ENCODE measurements at regions not wholly inside any gene's neighbourhood (a gene's known extent, or its start where the extent isn't known, plus 50 kb on each side); places are given as distances from the start of the nearest gene placed in this dataset.
"Not testable (repeated sequence)": the region's sequence is repeated elsewhere in the genome, so short reads cannot be mapped to it uniquely, and the experiment has no call there.

DNA sequence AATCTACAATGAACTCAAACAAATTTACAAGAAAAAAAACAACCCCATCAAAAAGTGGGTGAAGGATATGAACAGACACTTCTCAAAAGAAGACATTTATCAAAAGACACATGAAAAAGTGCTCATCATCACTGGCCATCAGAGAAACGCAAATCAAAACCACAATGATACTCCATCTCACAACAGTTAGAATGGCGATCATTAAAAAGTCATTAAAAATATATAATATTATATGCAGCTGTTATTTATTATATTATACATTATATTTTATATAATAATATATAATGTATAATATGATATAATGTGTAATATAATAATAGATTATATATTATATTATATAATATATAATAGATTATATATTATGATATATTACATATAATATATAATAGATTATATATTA lies 1194.1 kb upstream of the SLC39A10 start:
- TF ChIP-seq, protein P1, sequence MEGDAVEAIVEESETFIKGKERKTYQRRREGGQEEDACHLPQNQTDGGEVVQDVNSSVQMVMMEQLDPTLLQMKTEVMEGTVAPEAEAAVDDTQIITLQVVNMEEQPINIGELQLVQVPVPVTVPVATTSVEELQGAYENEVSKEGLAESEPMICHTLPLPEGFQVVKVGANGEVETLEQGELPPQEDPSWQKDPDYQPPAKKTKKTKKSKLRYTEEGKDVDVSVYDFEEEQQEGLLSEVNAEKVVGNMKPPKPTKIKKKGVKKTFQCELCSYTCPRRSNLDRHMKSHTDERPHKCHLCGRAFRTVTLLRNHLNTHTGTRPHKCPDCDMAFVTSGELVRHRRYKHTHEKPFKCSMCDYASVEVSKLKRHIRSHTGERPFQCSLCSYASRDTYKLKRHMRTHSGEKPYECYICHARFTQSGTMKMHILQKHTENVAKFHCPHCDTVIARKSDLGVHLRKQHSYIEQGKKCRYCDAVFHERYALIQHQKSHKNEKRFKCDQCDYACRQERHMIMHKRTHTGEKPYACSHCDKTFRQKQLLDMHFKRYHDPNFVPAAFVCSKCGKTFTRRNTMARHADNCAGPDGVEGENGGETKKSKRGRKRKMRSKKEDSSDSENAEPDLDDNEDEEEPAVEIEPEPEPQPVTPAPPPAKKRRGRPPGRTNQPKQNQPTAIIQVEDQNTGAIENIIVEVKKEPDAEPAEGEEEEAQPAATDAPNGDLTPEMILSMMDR (IDR thresholded peaks at IDR 0.05), result not testable (repeated sequence)
- not testable (repeated sequence) for TF ChIP-seq POLR2A (IDR thresholded peaks at IDR 0.05)

Data from lower leg skin (tissue), 3 donors.